Loucy (cell line): ENCODE measurements at regions not wholly inside any gene's neighbourhood (a gene's known extent, or its start where the extent isn't known, plus 50 kb on each side); places are given as distances from the start of the nearest gene placed in this dataset.

Source experiments
- EZH2phosphoT487 ChIP-seq: fragments of 200-600 bp; IDR thresholded peaks from 2 replicates; pipeline ENCODE4 v1.6.1; 2018; ENCODE audit warnings: antibody characterized with exemption, mild to moderate bottlenecking, moderate library complexity, borderline replicate concordance
- TF ChIP-seq, protein P1 (sequence below): fragments of 200-600 bp; sonication (generic); conservative IDR thresholded peaks from 2 replicates; pipeline ENCODE4 v1.5.1; 2014; ENCODE audit warnings: mild to moderate bottlenecking, antibody characterized with exemption, low read length

DNA sequence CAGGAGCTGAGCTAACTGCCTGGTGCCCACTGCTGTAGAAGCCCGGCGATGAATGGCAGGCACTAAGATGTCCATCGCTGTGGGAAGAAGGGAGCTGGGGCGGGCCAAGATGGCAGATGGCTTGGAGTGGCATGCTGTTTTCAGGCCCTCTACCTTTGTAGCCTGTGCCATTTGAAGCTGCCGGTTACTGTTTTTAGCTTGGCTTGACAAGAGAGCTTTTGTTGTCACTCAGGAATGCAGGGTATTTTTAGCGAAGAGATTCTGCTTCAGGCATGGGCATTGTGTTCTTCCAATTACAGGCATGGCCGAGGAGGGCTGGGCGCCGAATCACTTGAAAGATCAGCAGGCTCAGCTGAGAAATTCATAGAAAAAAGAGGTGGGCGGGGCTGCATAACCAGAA lies 348.7 kb downstream of the RPS6KC1 start:
- TF ChIP-seq, protein P1, sequence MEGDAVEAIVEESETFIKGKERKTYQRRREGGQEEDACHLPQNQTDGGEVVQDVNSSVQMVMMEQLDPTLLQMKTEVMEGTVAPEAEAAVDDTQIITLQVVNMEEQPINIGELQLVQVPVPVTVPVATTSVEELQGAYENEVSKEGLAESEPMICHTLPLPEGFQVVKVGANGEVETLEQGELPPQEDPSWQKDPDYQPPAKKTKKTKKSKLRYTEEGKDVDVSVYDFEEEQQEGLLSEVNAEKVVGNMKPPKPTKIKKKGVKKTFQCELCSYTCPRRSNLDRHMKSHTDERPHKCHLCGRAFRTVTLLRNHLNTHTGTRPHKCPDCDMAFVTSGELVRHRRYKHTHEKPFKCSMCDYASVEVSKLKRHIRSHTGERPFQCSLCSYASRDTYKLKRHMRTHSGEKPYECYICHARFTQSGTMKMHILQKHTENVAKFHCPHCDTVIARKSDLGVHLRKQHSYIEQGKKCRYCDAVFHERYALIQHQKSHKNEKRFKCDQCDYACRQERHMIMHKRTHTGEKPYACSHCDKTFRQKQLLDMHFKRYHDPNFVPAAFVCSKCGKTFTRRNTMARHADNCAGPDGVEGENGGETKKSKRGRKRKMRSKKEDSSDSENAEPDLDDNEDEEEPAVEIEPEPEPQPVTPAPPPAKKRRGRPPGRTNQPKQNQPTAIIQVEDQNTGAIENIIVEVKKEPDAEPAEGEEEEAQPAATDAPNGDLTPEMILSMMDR = no peak
- TF ChIP-seq EZH2phosphoT487 = no peak
